IMR-90 (cell line): ENCODE measurements at regions not wholly inside any gene's neighbourhood (a gene's known extent, or its start where the extent isn't known, plus 50 kb on each side); places are given as distances from the start of the nearest gene placed in this dataset.
"Not testable (repeated sequence)": the region's sequence is repeated elsewhere in the genome, so short reads cannot be mapped to it uniquely, and the experiment has no call there.

Source experiments
- ATAC-seq: fragments of 200-7000 bp; cut with Tn5 transposase; 2 replicates; pipeline ENCODE4 v1.9.1; 2020; ENCODE audit warnings: low read depth, mild to moderate bottlenecking, moderate library complexity
- BruUV-seq: library from RNA; stranded (reverse); fragments of 400-500 nt; replicated peaks from 2 replicates; lab custom pipeline; 2021; lab: Mats Ljungman, UMichigan
- CTCF ChIA-PET: fragments of 300-600 bp; formaldehyde crosslinking; extraction: SDS; loops from one replicate; lab custom pipeline; 2021; ENCODE audit warnings: antibody characterized with exemption; lab: Yijun Ruan, JAX
- POLR2A ChIA-PET: fragments of 300-600 bp; sonication (Branson Sonifier 250); formaldehyde crosslinking; loops from one replicate; lab custom pipeline; 2022; ENCODE audit warnings: antibody characterized with exemption; ENCODE audit not compliant: unreplicated experiment; lab: Charles Lee
- DNase-seq: peaks from one replicate; pipeline ENCODE4 v3.0.0; 2013
- H2AFZ ChIP-seq: replicated peaks from 2 replicates; pipeline ENCODE3; 2013; ENCODE audit warnings: low read length, mild to moderate bottlenecking; ENCODE audit not compliant: poor library complexity
- H2AK5ac ChIP-seq: 2 replicates; pipeline ENCODE4 v1.6.1; 2013; ENCODE audit warnings: low read depth, low read length, inconsistent platforms
- H2AK9ac ChIP-seq: replicated peaks from 2 replicates; pipeline ENCODE3; 2013; ENCODE audit warnings: mild to moderate bottlenecking, low read depth, low read length, moderate library complexity; ENCODE audit not compliant: poor library complexity
- H2BK120ac ChIP-seq: 2 replicates; pipeline ENCODE4 v1.6.1; 2013; ENCODE audit warnings: low read depth, low read length, inconsistent platforms
- H2BK15ac ChIP-seq: 3 replicates; pipeline ENCODE4 v1.6.1; 2013; ENCODE audit warnings: low read depth, low read length, inconsistent platforms
- H2BK20ac ChIP-seq: 2 replicates; pipeline ENCODE4 v1.6.1; 2013; ENCODE audit warnings: low read depth, mild to moderate bottlenecking, inconsistent platforms, low read length, moderate library complexity
- H2BK5ac ChIP-seq: 2 replicates; pipeline ENCODE4 v1.6.1; 2013; ENCODE audit warnings: mild to moderate bottlenecking, low read depth, low read length, inconsistent platforms; ENCODE audit not compliant: poor library complexity, severe bottlenecking
- H3K14ac ChIP-seq: replicated peaks from 2 replicates; pipeline ENCODE4 v1.6.1; 2013; ENCODE audit warnings: low read depth, low read length, inconsistent platforms
- H3K18ac ChIP-seq: 2 replicates; pipeline ENCODE4 v1.6.1; 2013; ENCODE audit warnings: low read depth, low read length, control low read depth
- H3K23ac ChIP-seq: 2 replicates; pipeline ENCODE4 v1.6.1; 2013; ENCODE audit warnings: low read depth, low read length, inconsistent platforms
- H3K27ac ChIP-seq: 2 replicates; pipeline ENCODE4 v1.5.1; 2013; ENCODE audit warnings: mild to moderate bottlenecking, control low read depth, low read length; ENCODE audit not compliant: insufficient read depth
- H3K27me3 ChIP-seq: 2 replicates; pipeline ENCODE4 v1.6.1; 2013; ENCODE audit warnings: low read length; ENCODE audit not compliant: control insufficient read depth, insufficient read depth
- H3K36me3 ChIP-seq: 2 replicates; pipeline ENCODE4 v1.6.1; 2013; ENCODE audit warnings: low read length, mixed read lengths; ENCODE audit not compliant: control insufficient read depth, insufficient read depth
- H3K4ac ChIP-seq: 2 replicates; pipeline ENCODE4 v1.6.1; 2013; ENCODE audit warnings: low read depth, low read length, inconsistent platforms
- H3K4me1 ChIP-seq: 2 replicates; pipeline ENCODE4 v1.6.1; 2013; ENCODE audit warnings: low read length, mixed read lengths; ENCODE audit not compliant: control insufficient read depth, insufficient read depth
- H3K4me2 ChIP-seq: 2 replicates; pipeline ENCODE4 v1.6.1; 2013; ENCODE audit warnings: low read depth, mild to moderate bottlenecking, control low read depth, low read length, moderate library complexity
- H3K4me3 ChIP-seq: 2 replicates; pipeline ENCODE4 v1.5.1; 2013; ENCODE audit warnings: low read depth, mild to moderate bottlenecking, control low read depth, low read length, moderate library complexity; ENCODE audit not compliant: insufficient read depth
- H3K56ac ChIP-seq: 2 replicates; pipeline ENCODE4 v1.6.1; 2013; ENCODE audit warnings: low read length, inconsistent platforms; ENCODE audit not compliant: insufficient read depth; ENCODE audit errors: extremely low read depth
- H3K79me1 ChIP-seq, 2 experiments: 2 replicates each; pipeline ENCODE4 v1.6.1; 2013; ENCODE audit warnings: low read length in 2 of 2, inconsistent platforms in 1 of 2, low read depth in 1 of 2
- H3K9ac ChIP-seq: 2 replicates; pipeline ENCODE4 v1.6.1; 2013; ENCODE audit warnings: low read depth, low read length, control low read depth
- H3K9me1 ChIP-seq: 2 replicates; pipeline ENCODE4 v1.6.1; 2013; ENCODE audit warnings: low read length, inconsistent platforms; ENCODE audit not compliant: insufficient read depth
- H3K9me3 ChIP-seq: 2 replicates; pipeline ENCODE4 v1.6.1; 2013; ENCODE audit warnings: low read length; ENCODE audit not compliant: control insufficient read depth, insufficient read depth
- H4K20me1 ChIP-seq: 2 replicates; pipeline ENCODE4 v1.6.1; 2013; ENCODE audit warnings: low read length, inconsistent platforms; ENCODE audit not compliant: insufficient read depth
- H4K5ac ChIP-seq: 2 replicates; pipeline ENCODE4 v1.6.1; 2013; ENCODE audit warnings: mild to moderate bottlenecking, low read depth, low read length, control low read depth
- H4K8ac ChIP-seq, 2 experiments: 2 replicates each; pipeline ENCODE4 v1.6.1; 2013; ENCODE audit warnings: low read depth in 2 of 2, low read length in 2 of 2, control low read depth in 1 of 2, inconsistent platforms in 1 of 2
- H4K91ac ChIP-seq: 2 replicates; pipeline ENCODE4 v1.6.1; 2013; ENCODE audit warnings: low read depth, low read length, inconsistent platforms; ENCODE audit not compliant: insufficient read depth
- WGBS, 2 experiments: methylation state at CpG; one replicate each; pipeline versions ENCODE4 v1.1.5 to v1.1.7; 2013; ENCODE audit warnings: missing lambda C conversion rate in 2 of 2; ENCODE audit not compliant: insufficient read length in 1 of 2; ENCODE audit errors: extremely low coverage in 2 of 2; 5-methylcytosine and 5-hydroxymethylcytosine counted together
- dilution Hi-C: fragments of 300-500 bp; cut with HindIII; formaldehyde crosslinking; loops from one replicate; pipeline ENCODE4 v1.14.3; 2018; ENCODE audit warnings: low sequenced_read_pairs; ENCODE audit not compliant: unreplicated experiment
- in situ Hi-C: fragments of 300-500 bp; cut with MboI; formaldehyde crosslinking; loops from 3 replicates; pipeline ENCODE4 v1.14.3; 2019; ENCODE audit warnings: low sequenced_read_pairs, inconsistent platforms, mixed read lengths
- intact Hi-C: fragments of 100-400 bp; cut with micrococcal nuclease; formaldehyde crosslinking; loops from 2 replicates; pipeline ENCODE4 v1.10.0; 2022

GRCh38 chr15:98100606-98101005, 140.1 kb downstream of the ARRDC4 start:
- no CpG with 5 or more reads among the region's 6 CpGs for WGBS, 2 experiments
- H2BK15ac ChIP-seq, POLR2A ChIA-PET, H2AFZ ChIP-seq, H2BK120ac ChIP-seq, H4K5ac ChIP-seq, dilution Hi-C loops, in situ Hi-C loops, H3K9me1 ChIP-seq, DNase-seq, H3K79me1 ChIP-seq, CTCF ChIA-PET, H2AK5ac ChIP-seq, ATAC-seq, H2BK20ac ChIP-seq, H3K4me3 ChIP-seq, H3K4me1 ChIP-seq, H4K20me1 ChIP-seq, H2BK5ac ChIP-seq, H4K8ac ChIP-seq, H4K91ac ChIP-seq, H2AK9ac ChIP-seq, H3K9ac ChIP-seq, BruUV-seq, H3K27ac ChIP-seq, H3K27me3 ChIP-seq, H3K56ac ChIP-seq, H3K36me3 ChIP-seq, H3K14ac ChIP-seq, intact Hi-C loops, H3K18ac ChIP-seq, H3K4me2 ChIP-seq, H3K23ac ChIP-seq, H3K4ac ChIP-seq: not testable (repeated sequence)
- H3K9me3 ChIP-seq: peaks cover 17% of the 10 kb centered on the region
